Peyer's patch (tissue), 4 donors: ENCODE measurements at regions not wholly inside any gene's neighbourhood (a gene's known extent, or its start where the extent isn't known, plus 50 kb on each side); places are given as distances from the start of the nearest gene placed in this dataset.
"Not testable (repeated sequence)": the region's sequence is repeated elsewhere in the genome, so short reads cannot be mapped to it uniquely, and the experiment has no call there.

ENCODE experiments used
- DNase-seq, 3 donors: peaks; one replicate each; pipeline ENCODE4 v3.0.0-alpha.2; 2017 to 2019
- H3K27ac ChIP-seq, 4 donors: fragments of 200-600 bp; sonication (generic); one replicate each; pipeline ENCODE4 v1.5.1; 2016 to 2019
- H3K27me3 ChIP-seq, 2 donors: fragments of 200-600 bp; sonication (generic); one replicate each; pipeline ENCODE4 v1.5.1; 2019
- H3K36me3 ChIP-seq, 3 donors: fragments of 200-600 bp; sonication (generic); one replicate each; pipeline ENCODE4 v1.5.1; 2016 to 2019
- H3K4me1 ChIP-seq, 4 donors: fragments of 200-600 bp; sonication (generic); one replicate each; pipeline ENCODE4 v1.5.1; 2016 to 2019
- H3K4me3 ChIP-seq, 4 donors: fragments of 200-600 bp; sonication (generic); 1 replicate in 3 of 4; 2 replicates in 1 of 4; pipeline ENCODE4 v1.5.1; 2016 to 2019; ENCODE audit warnings: mild to moderate bottlenecking in 1 of 4
- H3K9me3 ChIP-seq, 4 donors: fragments of 200-600 bp; sonication (generic); one replicate each; pipeline ENCODE4 v1.5.1; 2016 to 2019; ENCODE audit warnings: mild to moderate bottlenecking in 1 of 4
- CTCF ChIP-seq, 6 experiments: fragments of 450-650 bp in 4 of 6; fragments of 200-600 bp in 2 of 6; sonication (generic) in 1 of 6; IDR thresholded peaks; one replicate each; pipeline ENCODE4 v1.5.1; 2017 to 2019; ENCODE audit warnings: antibody characterized with exemption in 6 of 6, mild to moderate bottlenecking in 3 of 6, moderate library complexity in 1 of 6
- POLR2A ChIP-seq, 2 donors: fragments of 450-650 bp; IDR thresholded peaks; one replicate each; pipeline ENCODE4 v1.5.1; 2017; ENCODE audit warnings: antibody characterized with exemption in 2 of 2, mild to moderate bottlenecking in 2 of 2, moderate library complexity in 2 of 2

- Histone ChIP-seq H3K4me1 (no peaks in the 10 kb centered on the region), H3K27me3 (no peaks in the 10 kb centered on the region), H3K36me3 (no peaks in the 10 kb centered on the region), H3K4me3 (no peak overlapping the region), H3K27ac (no peak overlapping the region), H3K9me3 (no peaks in the 10 kb centered on the region)
- TF ChIP-seq POLR2A (IDR thresholded peaks at IDR 0.05) (no peak), CTCF (IDR thresholded peaks at IDR 0.05) (no peak)
- DNase-seq: no peak
These were observed 488.7 kb upstream of the CYLC2 start for GRCh38 chr9:102506406-102506805.

- no peaks in the 10 kb centered on the region for H3K27me3 ChIP-seq
- no peak overlapping the region for H3K4me3 ChIP-seq
- H3K9me3 ChIP-seq: no peaks in the 10 kb centered on the region
- DNase-seq: no peak
- no peaks in the 10 kb centered on the region for H3K4me1 ChIP-seq
- TF ChIP-seq CTCF (IDR thresholded peaks at IDR 0.05) (no peak), POLR2A (IDR thresholded peaks at IDR 0.05) (no peak)
- no peaks in the 10 kb centered on the region for H3K36me3 ChIP-seq
- no peak overlapping the region for H3K27ac ChIP-seq
These were observed 495.7 kb upstream of the CYLC2 start for GRCh38 chr9:102499468-102499867.

GRCh38 chr9:102497709-102498108, 497.4 kb upstream of the CYLC2 start:
- Histone ChIP-seq H3K27ac (no peak overlapping the region), H3K36me3 (no peaks in the 10 kb centered on the region), H3K4me3 (no peak overlapping the region), H3K9me3 (no peaks in the 10 kb centered on the region), H3K4me1 (no peaks in the 10 kb centered on the region), H3K27me3 (no peaks in the 10 kb centered on the region)
- no peak for TF ChIP-seq POLR2A (IDR thresholded peaks at IDR 0.05)
- TF ChIP-seq CTCF (IDR thresholded peaks at IDR 0.05): no peak
- DNase-seq: no peak

- H3K27ac ChIP-seq, H3K9me3 ChIP-seq, H3K4me3 ChIP-seq, H3K4me1 ChIP-seq, H3K27me3 ChIP-seq, H3K36me3 ChIP-seq, DNase-seq: not testable (repeated sequence)
These were observed 508.2 kb upstream of the CYLC2 start for GRCh38 chr9:102486976-102487375.

GRCh38 chr9:102483651-102484050, 511.5 kb upstream of the CYLC2 start:
- no peaks in the 10 kb centered on the region for H3K4me1 ChIP-seq
- no peaks in the 10 kb centered on the region for H3K27me3 ChIP-seq
- H3K27ac ChIP-seq: no peak overlapping the region
- H3K9me3 ChIP-seq: no peaks in the 10 kb centered on the region
- no peak for DNase-seq
- TF ChIP-seq POLR2A (IDR thresholded peaks at IDR 0.05) (no peak), CTCF (IDR thresholded peaks at IDR 0.05) (no peak)
- no peak overlapping the region for H3K4me3 ChIP-seq
- no peaks in the 10 kb centered on the region for H3K36me3 ChIP-seq

- no peak overlapping the region for H3K4me3 ChIP-seq
- no peak for DNase-seq
These were observed 512.4 kb upstream of the CYLC2 start for GRCh38 chr9:102482776-102483175.

More at GRCh38 chr9:102482776-102483175, 512.4 kb upstream of the CYLC2 start:
- Histone ChIP-seq H3K9me3 (no peaks in the 10 kb centered on the region), H3K4me1 (no peaks in the 10 kb centered on the region), H3K36me3 (no peaks in the 10 kb centered on the region), H3K27ac (no peak overlapping the region), H3K27me3 (no peaks in the 10 kb centered on the region)
- TF ChIP-seq CTCF (IDR thresholded peaks at IDR 0.05) (no peak), POLR2A (IDR thresholded peaks at IDR 0.05) (no peak)
